Endodermal cell (in vitro differentiated cells): ENCODE measurements at regions not wholly inside any gene's neighbourhood (a gene's known extent, or its start where the extent isn't known, plus 50 kb on each side); places are given as distances from the start of the nearest gene placed in this dataset.

Experiments used
- DNase-seq: peaks from one replicate; pipeline ENCODE4 v3.0.0-alpha.2; 2017
- H3K27ac ChIP-seq: 2 replicates; pipeline ENCODE4 v1.5.1; 2013; ENCODE audit warnings: mild to moderate bottlenecking, low read depth, low read length, moderate library complexity
- H3K27me3 ChIP-seq: 2 replicates; pipeline ENCODE4 v1.6.1; 2013; ENCODE audit warnings: mild to moderate bottlenecking, low read length, moderate library complexity; ENCODE audit not compliant: insufficient read depth, control insufficient read depth, poor library complexity, severe bottlenecking
- H3K36me3 ChIP-seq: 2 replicates; pipeline ENCODE4 v1.7.0; 2013; ENCODE audit warnings: mild to moderate bottlenecking, low read length, moderate library complexity; ENCODE audit not compliant: control insufficient read depth, insufficient read depth
- H3K4me1 ChIP-seq: one replicate; pipeline ENCODE4 v1.7.0; 2013; ENCODE audit warnings: low read length; ENCODE audit not compliant: control insufficient read depth, insufficient read depth
- H3K4me3 ChIP-seq: 2 replicates; pipeline ENCODE4 v1.5.1; 2013; ENCODE audit warnings: mild to moderate bottlenecking, low read length, moderate library complexity
- H3K9ac ChIP-seq: 2 replicates; pipeline ENCODE4 v1.6.1; 2013; ENCODE audit warnings: mild to moderate bottlenecking, low read length, moderate library complexity; ENCODE audit not compliant: poor library complexity, severe bottlenecking; ENCODE audit errors: extremely low read depth
- H3K9me3 ChIP-seq: 2 replicates; pipeline ENCODE4 v1.6.1; 2013; ENCODE audit warnings: mild to moderate bottlenecking, low read length, moderate library complexity; ENCODE audit not compliant: control insufficient read depth
- H3K27ac Mint-ChIP-seq: 2 replicates; pipeline ENCODE4 v1.8.0; 2020; ENCODE audit warnings: mixed read lengths
- H3K27me3 Mint-ChIP-seq: 2 replicates; pipeline ENCODE4 v1.8.0; 2021; ENCODE audit warnings: mild to moderate bottlenecking, mixed read lengths; ENCODE audit not compliant: insufficient read depth
- H3K36me3 Mint-ChIP-seq: 2 replicates; pipeline ENCODE4 v1.8.0; 2020; ENCODE audit warnings: low read depth, mixed read lengths
- H3K4me1 Mint-ChIP-seq: 2 replicates; pipeline ENCODE4 v1.8.0; 2020; ENCODE audit warnings: mixed read lengths
- H3K4me3 Mint-ChIP-seq: 2 replicates; pipeline ENCODE4 v1.8.0; 2020; ENCODE audit warnings: mild to moderate bottlenecking, moderate library complexity, mixed read lengths
- H3K9me3 Mint-ChIP-seq: 2 replicates; pipeline ENCODE4 v1.8.0; 2020; ENCODE audit warnings: mild to moderate bottlenecking, mixed read lengths
- CTCF ChIP-seq: fragments of 200-600 bp; sonication (generic); conservative IDR thresholded peaks from 2 replicates; pipeline ENCODE4 v1.5.0; 2021; ENCODE audit warnings: antibody characterized with exemption, mild to moderate bottlenecking
- WGBS, 2 experiments: methylation state at CpG; one replicate each; pipeline versions ENCODE4 v1.1.5 to v1.1.7; 2013; ENCODE audit warnings: missing lambda C conversion rate in 2 of 2, mixed read lengths in 1 of 2; ENCODE audit not compliant: insufficient coverage in 1 of 2, insufficient read length in 1 of 2; 5-methylcytosine and 5-hydroxymethylcytosine counted together

- Histone ChIP-seq H3K27me3 (no peaks in the 10 kb centered on the region), H3K4me3 (no peak overlapping the region), H3K36me3 (no peaks in the 10 kb centered on the region), H3K9ac (no peak overlapping the region), H3K4me1 (no peaks in the 10 kb centered on the region), H3K9me3 (no peaks in the 10 kb centered on the region), H3K27ac (no peak overlapping the region)
- H3K9me3 Mint-ChIP-seq, result no peaks in the 10 kb centered on the region
- WGBS, 2 experiments, result 82 to 100% methylated on average over 1 to 2 of the region's 2 CpGs
- DNase-seq, result no peak
- no peak overlapping the region for H3K4me3 Mint-ChIP-seq
- no peak for TF ChIP-seq CTCF
- no peaks in the 10 kb centered on the region for H3K27me3 Mint-ChIP-seq
- no peak overlapping the region for H3K27ac Mint-ChIP-seq
- H3K4me1 Mint-ChIP-seq, result peaks cover 12% of the 10 kb centered on the region
- no peaks in the 10 kb centered on the region for H3K36me3 Mint-ChIP-seq
Observed at GRCh38 chr13:64746845-64747244, 2483.3 kb downstream of the PCDH9 start.

GRCh38 chr13:64740493-64740892 is 2489.6 kb downstream of the PCDH9 start:
- Histone ChIP-seq H3K4me3 (no peak overlapping the region), H3K4me1 (no peaks in the 10 kb centered on the region), H3K27ac (no peak overlapping the region), H3K9me3 (peaks cover 22% of the 10 kb centered on the region), H3K27me3 (no peaks in the 10 kb centered on the region), H3K36me3 (no peaks in the 10 kb centered on the region), H3K9ac (no peak overlapping the region)
- Mint-ChIP-seq H3K4me1 (peaks cover 1% of the 10 kb centered on the region), H3K4me3 (no peak overlapping the region), H3K27me3 (no peaks in the 10 kb centered on the region), H3K36me3 (no peaks in the 10 kb centered on the region), H3K9me3 (peaks cover 24% of the 10 kb centered on the region), H3K27ac (no peak overlapping the region)
- DNase-seq, result no peak
- WGBS, 2 experiments, result 90% methylated on average over 2 of the region's 2 CpGs
- no peak for TF ChIP-seq CTCF

GRCh38 chr13:64725492-64725891 is 2504.6 kb downstream of the PCDH9 start:
- no peak overlapping the region for H3K4me3 ChIP-seq
- WGBS, 2 experiments, result 96% methylated on average over 6 to 7 of the region's 7 CpGs
- TF ChIP-seq CTCF, result no peak
- DNase-seq, result no peak
- no peaks in the 10 kb centered on the region for H3K27me3 ChIP-seq
- no peak overlapping the region for H3K27ac ChIP-seq
- Mint-ChIP-seq H3K27ac (no peak overlapping the region), H3K36me3 (no peaks in the 10 kb centered on the region), H3K4me1 (no peaks in the 10 kb centered on the region), H3K4me3 (no peak overlapping the region), H3K27me3 (no peaks in the 10 kb centered on the region), H3K9me3 (no peaks in the 10 kb centered on the region)
- no peaks in the 10 kb centered on the region for H3K9me3 ChIP-seq
- H3K4me1 ChIP-seq, result no peaks in the 10 kb centered on the region
- H3K36me3 ChIP-seq, result no peaks in the 10 kb centered on the region
- no peak overlapping the region for H3K9ac ChIP-seq
